HEK293 (cell line): ENCODE measurements at regions not wholly inside any gene's neighbourhood (a gene's known extent, or its start where the extent isn't known, plus 50 kb on each side); places are given as distances from the start of the nearest gene placed in this dataset.

Experiments
- CTCF ChIP-seq: fragments of 450-650 bp; formaldehyde crosslinking; IDR thresholded peaks from 2 replicates; pipeline ENCODE4 v1.5.1; 2016; ENCODE audit warnings: missing biosample characterization, missing genetic modification characterization
- ZNF133 ChIP-seq: fragments of 450-650 bp; formaldehyde crosslinking; IDR thresholded peaks from 2 replicates; pipeline ENCODE4 v1.5.1; 2016; ENCODE audit warnings: missing biosample characterization, missing genetic modification characterization
- ZNF157 ChIP-seq: fragments of 450-650 bp; formaldehyde crosslinking; IDR thresholded peaks from 2 replicates; pipeline ENCODE4 v1.5.1; 2016; ENCODE audit warnings: missing biosample characterization, missing genetic modification characterization
- ZNF280D ChIP-seq: fragments of 450-650 bp; formaldehyde crosslinking; IDR thresholded peaks from 2 replicates; pipeline ENCODE4 v1.5.1; 2016; ENCODE audit warnings: missing biosample characterization, missing genetic modification characterization

GRCh38 chr9:115969096-115969495 is 184.5 kb upstream of the PAPPA start:
- TF ChIP-seq CTCF (no peak), ZNF280D (tag by site-specific recombination) (no peak), ZNF157 (no peak), ZNF133 (tag by site-specific recombination) (no peak)
